ENCODE measurements at regions not wholly inside any gene's neighbourhood (a gene's known extent, or its start where the extent isn't known, plus 50 kb on each side); places are given as distances from the start of the nearest gene placed in this dataset.

- no peak for DNase-seq
Observed at GRCh38 chr10:117638664-117639200, 96.2 kb downstream of the EMX2 start.

- no peak for DNase-seq
Observed at GRCh38 chr10:117640406-117640805, 97.9 kb downstream of the EMX2 start.

- no peak for DNase-seq
Observed at GRCh38 chr10:117646718-117647117, 104.2 kb downstream of the EMX2 start.

- DNase-seq = no peak
Observed at GRCh38 chr10:117647306-117647705, 104.8 kb downstream of the EMX2 start.

GRCh38 chr10:117651121-117651520, 108.6 kb downstream of the EMX2 start:
- DNase-seq = no peak

- DNase-seq = no peak
Observed at GRCh38 chr10:117652228-117653169, 110.0 kb downstream of the EMX2 start.

GRCh38 chr10:117653170-117653515, 110.6 kb downstream of the EMX2 start:
- DNase-seq = no peak

- DNase-seq = no peak
Observed at GRCh38 chr10:117654105-117654504, 111.6 kb downstream of the EMX2 start.

GRCh38 chr10:117656385-117657367, 114.1 kb downstream of the EMX2 start:
- no peak for DNase-seq

GRCh38 chr10:117661316-117661715, 118.8 kb downstream of the EMX2 start:
- DNase-seq = no peak

GRCh38 chr10:117662126-117662525, 119.6 kb downstream of the EMX2 start:
- no peak for DNase-seq

- DNase-seq = no peak
Observed at GRCh38 chr10:117662751-117663540, 120.4 kb downstream of the EMX2 start.

GRCh38 chr10:117663750-117664149, 121.2 kb downstream of the EMX2 start:
- DNase-seq = no peak

GRCh38 chr10:117664288-117664687, 121.7 kb downstream of the EMX2 start:
- DNase-seq = no peak

GRCh38 chr10:117666166-117666565, 123.6 kb downstream of the EMX2 start:
- no peak for DNase-seq

- no peak for DNase-seq
Observed at GRCh38 chr10:117666965-117667364, 124.4 kb downstream of the EMX2 start.

- no peak for DNase-seq
Observed at GRCh38 chr10:117667831-117668230, 125.3 kb downstream of the EMX2 start.

- DNase-seq = no peak
Observed at GRCh38 chr10:117668327-117669008, 125.9 kb downstream of the EMX2 start.

- no peak for DNase-seq
Observed at GRCh38 chr10:117669122-117669521, 126.6 kb downstream of the EMX2 start.

- DNase-seq = no peak
Observed at GRCh38 chr10:117670116-117670904, 127.8 kb downstream of the EMX2 start.
